Esophagus squamous epithelium (tissue), 5 donors: ENCODE measurements at regions not wholly inside any gene's neighbourhood (a gene's known extent, or its start where the extent isn't known, plus 50 kb on each side); places are given as distances from the start of the nearest gene placed in this dataset.

ENCODE experiments used
- DNase-seq: peaks from one replicate; lab custom pipeline; 2025; lab: John Stamatoyannopoulos, UW
- H3K27ac ChIP-seq, 4 donors: fragments of 200-600 bp; sonication (generic); one replicate each; pipeline ENCODE4 v1.5.1; 2016 to 2019; ENCODE audit warnings: mild to moderate bottlenecking in 1 of 4
- H3K27me3 ChIP-seq, 4 donors: fragments of 200-600 bp; sonication (generic); 1 replicate in 3 of 4; 2 replicates in 1 of 4; pipeline versions ENCODE4 v1.5.1 to v1.6.0; 2017 to 2021; ENCODE audit warnings: antibody characterized with exemption in 1 of 4
- H3K36me3 ChIP-seq, 3 donors: fragments of 200-600 bp; sonication (generic); one replicate each; pipeline ENCODE4 v1.5.1; 2016 to 2019
- H3K4me1 ChIP-seq, 3 donors: fragments of 200-600 bp; sonication (generic); one replicate each; pipeline ENCODE4 v1.5.1; 2017 to 2019
- H3K4me3 ChIP-seq, 4 donors: fragments of 200-600 bp; sonication (generic); 1 replicate in 3 of 4; 2 replicates in 1 of 4; pipeline ENCODE4 v1.5.1; 2016 to 2019; ENCODE audit warnings: mild to moderate bottlenecking in 2 of 4, moderate library complexity in 1 of 4
- H3K9me3 ChIP-seq, 3 donors: fragments of 200-600 bp; sonication (generic); one replicate each; pipeline ENCODE4 v1.5.1; 2016 to 2019
- CTCF ChIP-seq, 6 experiments: fragments of 450-650 bp in 4 of 6; fragments of 200-600 bp in 2 of 6; sonication (generic) in 2 of 6; IDR thresholded peaks; one replicate each; pipeline ENCODE4 v1.5.1; 2016 to 2019; ENCODE audit warnings: antibody characterized with exemption in 6 of 6, mild to moderate bottlenecking in 4 of 6, moderate library complexity in 4 of 6
- POLR2A ChIP-seq, 4 donors: fragments of 450-650 bp; IDR thresholded peaks; one replicate each; pipeline ENCODE4 v1.6.1; 2017; ENCODE audit warnings: antibody characterized with exemption in 4 of 4, mild to moderate bottlenecking in 4 of 4, moderate library complexity in 3 of 4
- WGBS, 2 donors: methylation state at CpG; one replicate each; pipeline ENCODE4 v1.1.5; 2018; 5-methylcytosine and 5-hydroxymethylcytosine counted together
- intact Hi-C: fragments of 100-400 bp; cut with DNase I; formaldehyde crosslinking; loops from one replicate; pipeline ENCODE4 v1.15.0; 2022
- donor health status: DM: yes; HTN: yes; CAD: no.

- no peak for DNase-seq
- intact Hi-C loops: no loop called here
- H3K9me3 ChIP-seq: no peaks in the 10 kb centered on the region
- no peaks in the 10 kb centered on the region for H3K4me1 ChIP-seq
- TF ChIP-seq POLR2A (IDR thresholded peaks at IDR 0.05) (no peak), CTCF (IDR thresholded peaks at IDR 0.05) (no peak)
- no peaks in the 10 kb centered on the region for H3K27me3 ChIP-seq
- no peaks in the 10 kb centered on the region for H3K36me3 ChIP-seq
- 7 to 13% methylated on average over 1 of the region's 1 CpG for WGBS, 2 donors
- H3K27ac ChIP-seq: no peak overlapping the region
- no peak overlapping the region for H3K4me3 ChIP-seq
Measured at GRCh38 chr4:173766171-173766600, 236.2 kb upstream of the HAND2 start.

GRCh38 chr4:173765751-173766150 is 235.7 kb upstream of the HAND2 start:
- no peak for DNase-seq
- 67 to 73% methylated on average over 4 of the region's 4 CpGs for WGBS, 2 donors

GRCh38 chr4:173763389-173763788 is 233.4 kb upstream of the HAND2 start:
- H3K9me3 ChIP-seq: no peaks in the 10 kb centered on the region
- no peaks in the 10 kb centered on the region for H3K4me1 ChIP-seq
- no peak overlapping the region for H3K27ac ChIP-seq
- H3K36me3 ChIP-seq: no peaks in the 10 kb centered on the region
- no peak overlapping the region for H3K4me3 ChIP-seq
- DNase-seq: no peak
- WGBS, 2 donors: 58 to 82% methylated on average over 3 to 4 of the region's 4 CpGs
- no peaks in the 10 kb centered on the region for H3K27me3 ChIP-seq
- no peak for TF ChIP-seq POLR2A (IDR thresholded peaks at IDR 0.05)
- no peak for TF ChIP-seq CTCF (IDR thresholded peaks at IDR 0.05)
- intact Hi-C loops: no loop called here

More at GRCh38 chr4:173765751-173766150, 235.7 kb upstream of the HAND2 start:
- Histone ChIP-seq H3K27me3 (no peaks in the 10 kb centered on the region), H3K4me3 (no peak overlapping the region), H3K27ac (no peak overlapping the region), H3K9me3 (no peaks in the 10 kb centered on the region), H3K36me3 (no peaks in the 10 kb centered on the region), H3K4me1 (no peaks in the 10 kb centered on the region)
- no peak for TF ChIP-seq POLR2A (IDR thresholded peaks at IDR 0.05)
- no peak for TF ChIP-seq CTCF (IDR thresholded peaks at IDR 0.05)
- intact Hi-C loops: no loop called here

- intact Hi-C loops: no loop called here
- Histone ChIP-seq H3K27ac (no peak overlapping the region), H3K36me3 (no peaks in the 10 kb centered on the region), H3K9me3 (no peaks in the 10 kb centered on the region), H3K4me3 (no peak overlapping the region), H3K27me3 (no peaks in the 10 kb centered on the region), H3K4me1 (no peaks in the 10 kb centered on the region)
- 55 to 68% methylated on average over 5 of the region's 5 CpGs for WGBS, 2 donors
- no peak for TF ChIP-seq CTCF (IDR thresholded peaks at IDR 0.05)
- no peak for TF ChIP-seq POLR2A (IDR thresholded peaks at IDR 0.05)
- no peak for DNase-seq
Measured at GRCh38 chr4:173761938-173762337, 231.9 kb upstream of the HAND2 start.

- no peak overlapping the region for H3K4me3 ChIP-seq
- no peaks in the 10 kb centered on the region for H3K9me3 ChIP-seq
- no peaks in the 10 kb centered on the region for H3K36me3 ChIP-seq
- no peaks in the 10 kb centered on the region for H3K4me1 ChIP-seq
- no peak overlapping the region for H3K27ac ChIP-seq
- H3K27me3 ChIP-seq: no peaks in the 10 kb centered on the region
- whole genome bisulfite sequencing, 2 donors: 77 to 81% methylated on average over 5 of the region's 5 CpGs
- intact Hi-C loops: no loop called here
- TF ChIP-seq CTCF (IDR thresholded peaks at IDR 0.05) (no peak), POLR2A (IDR thresholded peaks at IDR 0.05) (no peak)
- no peak for DNase-seq
Measured at GRCh38 chr4:173761236-173761635, 231.2 kb upstream of the HAND2 start.
